ENCODE measurements at regions not wholly inside any gene's neighbourhood (a gene's known extent, or its start where the extent isn't known, plus 50 kb on each side); places are given as distances from the start of the nearest gene placed in this dataset.

DNA sequence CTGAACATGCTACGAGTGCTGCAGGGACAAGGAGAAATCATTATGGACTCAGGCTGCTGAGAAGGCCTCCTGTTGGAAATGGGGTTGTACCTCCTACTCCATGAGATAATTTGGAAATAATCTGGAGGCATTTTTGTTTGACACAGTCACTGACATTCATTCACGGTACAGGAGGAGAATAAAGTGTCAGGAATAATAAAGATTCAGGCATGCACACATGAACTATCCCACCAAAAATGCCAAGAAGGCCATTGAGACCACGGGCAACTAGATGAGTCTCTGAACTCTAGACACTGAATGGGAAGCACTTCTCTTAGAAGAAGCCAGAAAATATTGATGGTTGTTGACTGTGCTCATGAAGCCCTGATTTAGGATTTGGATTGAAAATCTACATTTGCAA, 220.9 kb upstream of the HABP2 start (continued):
- TF ChIP-seq, protein P1, sequence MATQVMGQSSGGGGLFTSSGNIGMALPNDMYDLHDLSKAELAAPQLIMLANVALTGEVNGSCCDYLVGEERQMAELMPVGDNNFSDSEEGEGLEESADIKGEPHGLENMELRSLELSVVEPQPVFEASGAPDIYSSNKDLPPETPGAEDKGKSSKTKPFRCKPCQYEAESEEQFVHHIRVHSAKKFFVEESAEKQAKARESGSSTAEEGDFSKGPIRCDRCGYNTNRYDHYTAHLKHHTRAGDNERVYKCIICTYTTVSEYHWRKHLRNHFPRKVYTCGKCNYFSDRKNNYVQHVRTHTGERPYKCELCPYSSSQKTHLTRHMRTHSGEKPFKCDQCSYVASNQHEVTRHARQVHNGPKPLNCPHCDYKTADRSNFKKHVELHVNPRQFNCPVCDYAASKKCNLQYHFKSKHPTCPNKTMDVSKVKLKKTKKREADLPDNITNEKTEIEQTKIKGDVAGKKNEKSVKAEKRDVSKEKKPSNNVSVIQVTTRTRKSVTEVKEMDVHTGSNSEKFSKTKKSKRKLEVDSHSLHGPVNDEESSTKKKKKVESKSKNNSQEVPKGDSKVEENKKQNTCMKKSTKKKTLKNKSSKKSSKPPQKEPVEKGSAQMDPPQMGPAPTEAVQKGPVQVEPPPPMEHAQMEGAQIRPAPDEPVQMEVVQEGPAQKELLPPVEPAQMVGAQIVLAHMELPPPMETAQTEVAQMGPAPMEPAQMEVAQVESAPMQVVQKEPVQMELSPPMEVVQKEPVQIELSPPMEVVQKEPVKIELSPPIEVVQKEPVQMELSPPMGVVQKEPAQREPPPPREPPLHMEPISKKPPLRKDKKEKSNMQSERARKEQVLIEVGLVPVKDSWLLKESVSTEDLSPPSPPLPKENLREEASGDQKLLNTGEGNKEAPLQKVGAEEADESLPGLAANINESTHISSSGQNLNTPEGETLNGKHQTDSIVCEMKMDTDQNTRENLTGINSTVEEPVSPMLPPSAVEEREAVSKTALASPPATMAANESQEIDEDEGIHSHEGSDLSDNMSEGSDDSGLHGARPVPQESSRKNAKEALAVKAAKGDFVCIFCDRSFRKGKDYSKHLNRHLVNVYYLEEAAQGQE (IDR thresholded peaks at IDR 0.05; ENCODE audit: low read depth, low read length) = no peak

DNA sequence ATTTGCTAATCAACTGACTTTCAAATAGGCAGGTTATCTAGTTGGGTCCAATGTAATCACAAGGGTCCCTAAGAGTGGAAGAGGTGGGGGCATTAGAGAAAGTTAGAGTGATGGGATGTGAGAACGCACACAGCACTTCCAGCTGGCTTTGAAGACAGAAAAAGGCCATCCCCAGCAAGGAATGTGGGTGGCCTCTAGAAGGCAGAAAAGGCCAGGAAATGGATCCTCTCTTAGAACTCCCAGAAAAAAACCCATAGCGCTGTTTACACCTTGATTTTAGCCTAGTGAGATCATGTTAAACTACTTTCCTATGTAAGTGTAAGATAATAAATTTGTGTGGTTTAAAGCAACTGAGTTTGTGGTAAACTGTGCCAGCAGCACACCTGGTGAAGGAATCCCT, 219.5 kb upstream of the HABP2 start:
- POLR2A ChIA-PET = no interaction called here
- Histone ChIP-seq H3K9ac (no peak overlapping the region), H3K4me1 (ENCODE audit: control insufficient read depth in 1 of 2, insufficient read depth in 2 of 2, low read depth in 1 of 2, low read length in 1 of 2) (peaks cover 7 to 23% of the 10 kb centered on the region in 2 experiments; a peak in 3 of 4 replicates), H3K4me2 (no peak overlapping the region), H3K79me2 (ENCODE audit: insufficient read depth) (no peaks in the 10 kb centered on the region), H4K20me1 (ENCODE audit: insufficient read depth) (no peaks in the 10 kb centered on the region), H3K27me3 (ENCODE audit: insufficient read depth) (no peaks in the 10 kb centered on the region), H3K27ac (ENCODE audit: low read depth in 2 of 2, low read length in 1 of 2) (no peak overlapping the region), H3F3A (replicated peaks; ENCODE audit: insufficient read depth) (peaks cover 11% of the 10 kb centered on the region), H3K9me2 (no peaks in the 10 kb centered on the region), H3K9me3 (no peaks in the 10 kb centered on the region), H3K36me3 (replicated peaks in 1 of 2; ENCODE audit: control insufficient read depth in 1 of 2, insufficient read depth in 2 of 2, low read length in 1 of 2) (no peaks in the 10 kb centered on the region), H3K4me3 (ENCODE audit: low read depth in 2 of 2, low read length in 1 of 2) (no peak overlapping the region), H2AFZ (ENCODE audit: low read depth) (no peak overlapping the region)
- CTCF ChIA-PET = no interaction called here
- 91% methylated on average over 2 of the region's 2 CpGs for WGBS (ENCODE audit: low lambda C conversion rate)
- TF ChIP-seq MEF2A (IDR thresholded peaks at IDR 0.05; ENCODE audit: borderline replicate concordance, low read depth) (no peak), GABPA (IDR thresholded peaks at IDR 0.05; ENCODE audit: low read depth) (no peak), YY1 (IDR thresholded peaks at IDR 0.05; ENCODE audit: low read depth) (no peak)
- DNase-seq = no peak

DNA sequence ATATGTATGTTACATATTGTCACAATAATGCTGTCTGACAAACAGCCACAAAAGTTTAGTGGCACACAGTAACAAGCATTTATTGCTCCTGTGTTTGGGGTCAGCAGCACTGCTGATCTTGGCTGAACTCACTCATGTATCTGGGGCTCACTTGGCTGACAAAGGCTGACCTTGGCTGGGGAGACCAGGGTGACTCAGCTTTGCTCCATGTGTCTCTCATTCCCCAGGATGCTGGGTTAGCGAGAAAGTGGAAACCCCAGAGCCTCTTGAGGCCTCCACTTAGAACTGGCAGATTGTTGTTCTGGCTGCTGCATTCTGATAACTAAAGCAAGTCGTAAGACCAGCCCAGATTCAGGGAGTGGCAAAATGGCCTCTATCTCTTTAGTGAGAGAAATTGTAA, 217.3 kb upstream of the HABP2 start:
- H3K4me2 ChIP-seq = no peak overlapping the region
- H3K9me2 ChIP-seq = no peaks in the 10 kb centered on the region
- no peak overlapping the region for H2AFZ ChIP-seq (ENCODE audit: low read depth)
- H3K36me3 ChIP-seq (replicated peaks in 1 of 2; ENCODE audit: control insufficient read depth in 1 of 2, insufficient read depth in 2 of 2, low read length in 1 of 2) = no peaks in the 10 kb centered on the region
- H3K4me3 ChIP-seq (ENCODE audit: low read depth in 2 of 2, low read length in 1 of 2) = no peak overlapping the region
- H3K4me1 ChIP-seq (ENCODE audit: control insufficient read depth in 1 of 2, insufficient read depth in 2 of 2, low read depth in 1 of 2, low read length in 1 of 2) = peaks cover 0 to 12% of the 10 kb centered on the region in 2 experiments; a peak in 2 of 4 replicates
- TF ChIP-seq, protein P2, sequence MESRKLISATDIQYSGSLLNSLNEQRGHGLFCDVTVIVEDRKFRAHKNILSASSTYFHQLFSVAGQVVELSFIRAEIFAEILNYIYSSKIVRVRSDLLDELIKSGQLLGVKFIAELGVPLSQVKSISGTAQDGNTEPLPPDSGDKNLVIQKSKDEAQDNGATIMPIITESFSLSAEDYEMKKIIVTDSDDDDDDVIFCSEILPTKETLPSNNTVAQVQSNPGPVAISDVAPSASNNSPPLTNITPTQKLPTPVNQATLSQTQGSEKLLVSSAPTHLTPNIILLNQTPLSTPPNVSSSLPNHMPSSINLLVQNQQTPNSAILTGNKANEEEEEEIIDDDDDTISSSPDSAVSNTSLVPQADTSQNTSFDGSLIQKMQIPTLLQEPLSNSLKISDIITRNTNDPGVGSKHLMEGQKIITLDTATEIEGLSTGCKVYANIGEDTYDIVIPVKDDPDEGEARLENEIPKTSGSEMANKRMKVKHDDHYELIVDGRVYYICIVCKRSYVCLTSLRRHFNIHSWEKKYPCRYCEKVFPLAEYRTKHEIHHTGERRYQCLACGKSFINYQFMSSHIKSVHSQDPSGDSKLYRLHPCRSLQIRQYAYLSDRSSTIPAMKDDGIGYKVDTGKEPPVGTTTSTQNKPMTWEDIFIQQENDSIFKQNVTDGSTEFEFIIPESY (IDR thresholded peaks at IDR 0.05; ENCODE audit: borderline replicate concordance, low read depth) = no peak
- TF ChIP-seq TCF12 (IDR thresholded peaks at IDR 0.05) = peak; percentile 25; the same call in 1 of the 2 replicates
- TF ChIP-seq JUND (IDR thresholded peaks at IDR 0.05) = peak; percentile 5; the same call in 1 of the 2 replicates
- no peak for TF ChIP-seq MXI1 (IDR thresholded peaks at IDR 0.05; ENCODE audit: low read depth, low read length)
- TF ChIP-seq FOXM1 (IDR thresholded peaks at IDR 0.05; ENCODE audit: low read depth) = no peak
- TF ChIP-seq NFIC (IDR thresholded peaks at IDR 0.05; ENCODE audit: borderline replicate concordance) = peak; percentile 65
- WGBS (ENCODE audit: low lambda C conversion rate) = 90% methylated on average over 1 of the region's 2 CpGs
- H3K27me3 ChIP-seq (ENCODE audit: insufficient read depth) = no peaks in the 10 kb centered on the region
- ChIA-PET CTCF (no interaction called here), POLR2A (no interaction called here)
- H3K79me2 ChIP-seq (ENCODE audit: insufficient read depth) = no peaks in the 10 kb centered on the region
- H3F3A ChIP-seq (replicated peaks; ENCODE audit: insufficient read depth) = no peaks in the 10 kb centered on the region
- DNase-seq = no peak
- H4K20me1 ChIP-seq (ENCODE audit: insufficient read depth) = no peaks in the 10 kb centered on the region
- H3K27ac ChIP-seq (ENCODE audit: low read depth in 2 of 2, low read length in 1 of 2) = no peak overlapping the region
- H3K9me3 ChIP-seq = no peaks in the 10 kb centered on the region
- H3K9ac ChIP-seq = no peak overlapping the region
